Sigmoid colon (tissue), 4 donors: ENCODE measurements at regions not wholly inside any gene's neighbourhood (a gene's known extent, or its start where the extent isn't known, plus 50 kb on each side); places are given as distances from the start of the nearest gene placed in this dataset.

Experiments
- POLR2A ChIP-seq, 2 donors: fragments of 450-650 bp; IDR thresholded peaks; one replicate each; pipeline ENCODE4 v1.6.1; 2016; ENCODE audit warnings: antibody characterized with exemption in 2 of 2, mild to moderate bottlenecking in 2 of 2, moderate library complexity in 2 of 2
- POLR2AphosphoS5 ChIP-seq, 4 donors: sonication (generic); formaldehyde crosslinking; IDR thresholded peaks; one replicate each; pipeline ENCODE4 v1.6.1; 2017; ENCODE audit warnings: antibody characterized with exemption in 4 of 4
- TF ChIP-seq, protein P1 (sequence below), 4 experiments: fragments of 450-650 bp in 3 of 4; fragments of 200-600 bp in 1 of 4; IDR thresholded peaks; one replicate each; pipeline ENCODE4 v1.5.1; 2016 to 2019; ENCODE audit warnings: antibody characterized with exemption in 4 of 4, mild to moderate bottlenecking in 3 of 4, moderate library complexity in 2 of 4

DNA sequence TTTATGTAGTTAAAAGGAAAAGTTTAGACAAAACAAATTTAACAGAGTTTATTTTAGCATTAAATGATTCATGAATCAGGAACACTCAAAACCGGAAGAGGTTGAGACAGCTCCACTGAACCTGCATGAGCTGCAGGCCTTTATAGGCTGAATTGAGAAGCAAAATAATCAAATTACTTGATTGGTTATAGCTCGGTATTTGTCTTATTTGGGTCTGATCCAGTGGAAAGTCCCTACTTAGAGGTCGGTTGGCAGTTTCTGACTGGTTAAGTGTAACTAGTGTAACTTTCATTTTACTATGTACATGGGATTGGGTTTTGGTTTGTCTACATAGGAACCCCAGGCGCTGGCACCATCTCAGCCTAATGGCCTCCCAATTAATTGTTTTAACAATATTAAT, 74.1 kb upstream of the PIK3R1 start:
- TF ChIP-seq, protein P1, sequence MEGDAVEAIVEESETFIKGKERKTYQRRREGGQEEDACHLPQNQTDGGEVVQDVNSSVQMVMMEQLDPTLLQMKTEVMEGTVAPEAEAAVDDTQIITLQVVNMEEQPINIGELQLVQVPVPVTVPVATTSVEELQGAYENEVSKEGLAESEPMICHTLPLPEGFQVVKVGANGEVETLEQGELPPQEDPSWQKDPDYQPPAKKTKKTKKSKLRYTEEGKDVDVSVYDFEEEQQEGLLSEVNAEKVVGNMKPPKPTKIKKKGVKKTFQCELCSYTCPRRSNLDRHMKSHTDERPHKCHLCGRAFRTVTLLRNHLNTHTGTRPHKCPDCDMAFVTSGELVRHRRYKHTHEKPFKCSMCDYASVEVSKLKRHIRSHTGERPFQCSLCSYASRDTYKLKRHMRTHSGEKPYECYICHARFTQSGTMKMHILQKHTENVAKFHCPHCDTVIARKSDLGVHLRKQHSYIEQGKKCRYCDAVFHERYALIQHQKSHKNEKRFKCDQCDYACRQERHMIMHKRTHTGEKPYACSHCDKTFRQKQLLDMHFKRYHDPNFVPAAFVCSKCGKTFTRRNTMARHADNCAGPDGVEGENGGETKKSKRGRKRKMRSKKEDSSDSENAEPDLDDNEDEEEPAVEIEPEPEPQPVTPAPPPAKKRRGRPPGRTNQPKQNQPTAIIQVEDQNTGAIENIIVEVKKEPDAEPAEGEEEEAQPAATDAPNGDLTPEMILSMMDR (IDR thresholded peaks at IDR 0.05) = no peak
- TF ChIP-seq POLR2A (IDR thresholded peaks at IDR 0.05) = no peak
- no peak for TF ChIP-seq POLR2AphosphoS5 (IDR thresholded peaks at IDR 0.05)
